ENCODE measurements at regions not wholly inside any gene's neighbourhood (a gene's known extent, or its start where the extent isn't known, plus 50 kb on each side); places are given as distances from the start of the nearest gene placed in this dataset.

- DNase-seq (ENCODE audit: low read depth in 2 of 2) = no peak
Observed at GRCh38 chr10:128802062-128802461, 665.0 kb upstream of the MGMT start.

DNA sequence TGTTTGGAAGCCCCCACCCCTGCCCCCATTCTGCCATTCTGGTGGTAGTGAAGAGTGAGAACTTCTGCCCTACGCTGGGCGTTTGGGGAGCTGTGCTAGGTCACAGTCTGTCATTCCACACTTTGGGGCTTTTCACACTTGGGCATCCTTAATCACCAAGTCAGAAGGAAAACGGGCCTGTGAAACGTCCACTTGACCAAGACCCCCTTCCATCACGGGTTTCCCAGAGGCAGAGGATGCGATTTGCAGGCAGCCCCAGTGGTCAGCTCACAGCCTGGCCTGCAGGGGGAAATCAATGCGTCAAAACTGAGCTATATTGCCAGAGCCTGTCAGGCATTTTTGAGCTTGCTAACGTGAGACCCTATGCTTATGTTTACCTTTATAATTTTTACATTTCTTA is 663.3 kb upstream of the MGMT start:
- DNase-seq (ENCODE audit: low read depth in 2 of 2) = no peak

DNA sequence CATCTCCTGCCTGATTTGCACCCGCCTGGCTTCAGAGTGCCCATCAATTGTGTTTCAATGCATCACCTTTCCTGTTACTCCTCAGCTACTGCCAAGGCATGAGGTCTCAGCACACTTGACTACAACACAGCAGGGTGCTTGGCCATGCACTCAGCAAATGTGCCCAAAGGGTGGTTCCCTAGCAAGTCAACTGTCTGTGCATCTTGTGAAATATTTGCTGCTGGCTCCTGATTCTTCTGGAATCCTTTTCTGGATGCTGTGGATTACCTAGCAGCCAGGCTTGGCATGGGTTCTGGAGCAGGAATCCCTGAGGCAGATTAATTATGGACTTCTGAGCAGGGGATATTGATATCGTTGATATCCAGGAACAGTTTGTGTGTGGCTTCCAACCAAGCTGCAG is 662.6 kb upstream of the MGMT start:
- DNase-seq (ENCODE audit: low read depth in 2 of 2) = no peak

DNA sequence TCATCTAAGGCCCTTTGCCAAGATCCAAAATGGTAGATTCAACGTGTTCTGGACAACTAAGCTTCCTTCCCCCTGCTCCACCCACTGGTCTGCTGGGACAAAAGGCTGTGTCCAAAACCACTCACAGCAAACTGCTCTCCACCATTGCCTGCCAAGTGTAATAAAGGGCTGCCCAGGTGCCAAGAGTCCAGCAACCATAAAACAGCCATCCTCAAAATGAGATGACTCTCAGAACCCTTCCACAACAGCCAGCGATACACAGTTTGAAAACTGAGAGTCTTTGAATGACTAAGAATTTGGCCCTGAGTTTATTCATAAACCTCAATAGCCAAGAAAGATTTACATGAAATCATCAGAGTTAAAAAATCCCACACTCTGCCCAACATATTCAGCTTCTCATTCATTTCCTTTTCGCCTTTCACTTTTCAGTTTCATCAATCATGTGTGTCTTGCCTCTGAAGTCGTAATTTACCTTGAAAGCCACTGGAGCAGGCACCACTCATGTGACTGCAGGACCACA is 658.1 kb upstream of the MGMT start:
- DNase-seq (ENCODE audit: low read depth in 2 of 2) = no peak

GRCh38 chr10:128811511-128811910 is 655.5 kb upstream of the MGMT start:
- no peak for DNase-seq (ENCODE audit: low read depth in 2 of 2)

DNA sequence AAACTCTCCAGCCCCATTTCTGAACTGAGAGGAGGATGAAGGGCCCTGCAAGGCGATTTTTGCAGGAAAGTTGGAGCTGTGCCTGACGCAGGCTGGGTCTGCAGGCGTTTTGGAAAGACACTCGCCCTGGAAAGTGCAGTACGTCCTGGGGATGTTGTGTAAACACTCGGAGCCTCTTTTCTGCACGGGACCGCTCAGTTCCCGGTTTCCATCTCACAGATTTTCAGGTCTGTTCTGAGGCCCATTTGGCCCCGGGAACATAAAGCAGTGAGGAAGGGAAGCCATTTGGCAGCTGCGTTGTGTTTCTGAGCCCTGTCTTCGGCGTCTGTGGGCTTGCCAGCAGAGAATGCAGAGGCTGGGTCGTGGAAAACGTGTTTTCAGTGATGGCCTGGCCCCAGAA is 655.0 kb upstream of the MGMT start:
- no peak for DNase-seq (ENCODE audit: low read depth in 2 of 2)

DNA sequence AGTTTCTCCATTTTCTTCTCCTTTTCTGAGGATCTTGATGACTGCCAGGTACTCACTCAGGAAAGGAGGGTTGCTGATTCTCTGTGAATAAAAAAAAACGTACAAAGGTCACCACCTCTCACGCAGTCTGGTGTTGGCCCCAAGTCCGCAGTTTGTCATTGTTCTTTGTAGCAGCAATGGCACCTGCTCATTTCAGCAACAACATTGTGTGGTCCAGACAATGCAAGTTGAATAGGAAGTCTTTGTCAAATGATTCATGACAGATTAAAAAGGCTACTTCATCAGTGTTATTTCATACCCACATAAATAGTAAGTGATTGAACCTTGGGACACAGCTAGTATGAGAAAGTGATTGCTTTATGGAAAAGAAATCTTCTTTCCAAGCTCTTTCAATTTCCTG is 653.5 kb upstream of the MGMT start:
- DNase-seq (ENCODE audit: low read depth in 2 of 2) = no peak

- no peak for DNase-seq (ENCODE audit: low read depth in 2 of 2)
Observed at GRCh38 chr10:128814024-128814423, 653.0 kb upstream of the MGMT start.

- no peak for DNase-seq (ENCODE audit: low read depth in 2 of 2)
Observed at GRCh38 chr10:128814782-128815181, 652.3 kb upstream of the MGMT start.

DNA sequence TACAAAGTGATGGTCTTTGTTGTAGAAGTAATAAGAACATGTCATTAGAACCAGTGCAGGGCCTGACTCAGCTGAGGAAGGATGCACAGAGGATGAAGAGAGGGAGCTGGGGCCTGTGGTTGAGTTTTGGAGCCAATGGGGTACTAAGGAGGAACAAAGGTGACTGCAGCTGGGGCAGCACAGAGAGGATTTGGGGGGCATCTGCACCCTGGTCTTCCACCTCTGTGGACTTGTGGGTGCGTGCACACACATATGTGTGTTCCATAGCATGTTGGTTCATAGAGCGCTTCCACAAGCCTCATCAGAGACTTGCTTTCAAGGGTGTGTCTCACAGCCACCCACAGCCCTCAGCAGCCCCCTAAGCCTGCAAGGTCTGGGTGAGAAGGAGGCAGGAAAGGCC is 650.3 kb upstream of the MGMT start:
- DNase-seq (ENCODE audit: low read depth in 2 of 2) = no peak

GRCh38 chr10:128817636-128818035 is 649.4 kb upstream of the MGMT start:
- no peak for DNase-seq (ENCODE audit: low read depth in 2 of 2)

GRCh38 chr10:128820663-128821062 is 646.4 kb upstream of the MGMT start:
- DNase-seq (ENCODE audit: low read depth in 2 of 2) = no peak

GRCh38 chr10:128823201-128823600 is 643.8 kb upstream of the MGMT start:
- DNase-seq (ENCODE audit: low read depth in 2 of 2) = no peak

GRCh38 chr10:128825626-128826025 is 641.4 kb upstream of the MGMT start:
- no peak for DNase-seq (ENCODE audit: low read depth in 2 of 2)

DNA sequence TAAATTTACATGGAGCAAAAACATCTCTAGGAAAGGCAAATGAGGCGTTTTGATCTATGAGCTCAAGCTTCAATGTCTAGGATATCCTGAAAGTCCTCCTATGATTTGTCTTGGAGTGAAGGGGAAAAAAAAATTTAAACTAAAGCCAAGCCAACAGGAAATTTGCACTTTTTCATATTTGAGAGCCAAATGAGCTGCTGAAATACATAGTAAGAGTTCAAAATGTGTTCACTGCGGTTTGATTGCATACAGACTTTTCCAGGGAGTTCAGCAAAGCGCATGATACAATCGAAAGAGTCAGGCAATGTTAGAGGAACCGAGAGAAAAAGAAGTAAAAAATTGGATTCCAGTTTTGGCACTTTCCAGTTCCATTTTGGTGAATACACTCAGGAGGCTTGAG is 633.4 kb upstream of the MGMT start:
- no peak for DNase-seq (ENCODE audit: low read depth in 2 of 2)

DNA sequence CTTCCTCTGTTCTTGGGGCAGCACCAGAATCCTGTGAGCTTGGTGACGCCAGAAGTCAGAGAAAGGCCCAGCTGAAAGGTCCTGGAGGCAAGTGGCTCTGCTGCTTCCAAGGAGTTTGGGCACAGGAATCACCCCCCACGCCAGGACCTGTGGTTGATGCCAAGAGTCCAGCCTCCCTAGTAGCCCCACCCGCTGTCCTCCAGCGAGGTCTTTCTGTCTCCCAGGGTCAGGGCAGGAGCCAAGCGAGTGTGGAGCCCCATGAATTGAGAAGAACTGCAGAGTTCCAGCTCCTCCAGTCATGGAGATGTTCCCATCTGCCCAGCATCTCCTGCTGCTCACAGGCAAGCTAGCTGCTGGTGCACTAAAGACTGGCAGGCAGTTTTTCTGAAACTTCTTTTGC is 631.7 kb upstream of the MGMT start:
- DNase-seq (ENCODE audit: low read depth in 2 of 2) = no peak

DNA sequence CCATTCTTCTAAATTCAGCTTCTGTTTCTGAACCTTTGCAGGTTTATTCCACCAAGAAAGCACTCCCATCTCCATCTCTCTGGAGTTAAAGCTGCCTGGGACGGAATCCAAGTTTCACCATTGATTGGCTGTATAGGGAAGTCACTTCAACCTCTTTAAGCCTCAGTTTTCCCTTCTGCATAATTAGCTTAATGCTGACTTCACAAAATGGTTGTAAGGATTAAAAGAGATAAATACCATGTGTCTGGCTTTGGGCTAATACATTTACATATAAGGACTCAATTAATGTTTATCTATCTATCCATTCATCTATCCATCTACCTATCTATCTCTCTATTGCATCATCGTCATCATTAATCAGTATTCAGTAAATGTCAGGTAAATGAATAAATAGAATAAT is 629.6 kb upstream of the MGMT start:
- DNase-seq (ENCODE audit: low read depth in 2 of 2) = no peak

DNA sequence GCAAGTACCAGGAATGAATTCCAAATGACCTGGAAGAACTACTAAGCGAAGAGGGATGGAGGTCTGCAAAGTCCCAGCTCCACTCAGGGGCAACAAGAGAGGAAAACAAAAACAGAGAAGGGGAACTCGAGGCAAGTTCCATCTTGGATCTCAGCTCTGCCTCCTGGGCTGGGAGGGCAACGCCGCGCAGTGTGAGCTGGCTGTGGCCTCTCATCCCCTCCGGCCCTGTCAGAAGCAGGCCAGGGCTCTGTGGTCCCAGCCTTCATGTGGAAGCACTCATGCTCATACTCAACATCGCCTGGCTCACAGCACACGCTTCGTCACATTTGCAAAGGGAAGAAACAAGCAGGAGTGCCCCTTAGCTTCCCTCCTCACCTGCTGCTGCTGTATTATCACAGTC is 627.9 kb upstream of the MGMT start:
- DNase-seq (ENCODE audit: low read depth in 2 of 2) = no peak

GRCh38 chr10:128839701-128840100 is 627.3 kb upstream of the MGMT start:
- DNase-seq (ENCODE audit: low read depth in 2 of 2) = no peak

DNA sequence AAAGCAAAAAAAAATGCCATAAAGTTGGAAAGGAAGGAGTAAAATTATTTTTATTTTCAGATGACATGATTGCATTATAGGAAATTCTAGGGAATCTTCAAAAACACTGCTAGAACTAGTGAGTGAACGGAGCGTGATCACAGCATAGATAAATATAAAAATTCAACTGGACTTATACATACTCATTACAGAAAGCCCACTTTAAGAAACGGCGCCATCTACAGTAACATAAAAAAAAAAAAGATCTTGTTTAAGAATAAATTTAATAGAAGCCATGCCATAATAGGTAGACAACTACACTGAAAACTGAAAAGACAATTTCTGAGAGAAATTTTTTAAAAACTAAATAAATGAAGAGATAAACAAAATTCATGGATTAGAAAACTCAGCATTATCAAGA is 623.1 kb upstream of the MGMT start:
- DNase-seq (ENCODE audit: low read depth in 2 of 2) = no peak

- DNase-seq (ENCODE audit: low read depth in 2 of 2) = no peak
Observed at GRCh38 chr10:128846927-128847326, 620.1 kb upstream of the MGMT start.

DNA sequence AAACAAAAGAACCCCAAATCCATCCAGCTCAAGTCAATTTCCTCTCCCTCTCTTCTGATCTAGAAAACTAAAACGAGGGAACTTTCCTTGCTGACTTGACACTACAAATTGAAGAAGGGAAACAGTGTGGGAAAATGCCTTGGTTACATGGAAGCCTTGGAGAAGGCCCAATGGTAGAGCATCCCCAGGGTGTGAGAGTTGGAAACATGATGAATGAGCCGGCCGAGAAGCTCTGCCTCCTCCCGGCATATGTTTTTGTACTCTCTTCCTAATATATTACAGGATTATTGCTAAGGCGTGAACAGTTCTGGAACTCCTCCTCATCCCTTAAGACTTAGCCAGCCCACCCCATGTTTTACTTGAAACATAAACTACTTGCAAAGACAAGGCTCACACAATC is 618.2 kb upstream of the MGMT start:
- DNase-seq (ENCODE audit: low read depth in 2 of 2) = no peak

DNA sequence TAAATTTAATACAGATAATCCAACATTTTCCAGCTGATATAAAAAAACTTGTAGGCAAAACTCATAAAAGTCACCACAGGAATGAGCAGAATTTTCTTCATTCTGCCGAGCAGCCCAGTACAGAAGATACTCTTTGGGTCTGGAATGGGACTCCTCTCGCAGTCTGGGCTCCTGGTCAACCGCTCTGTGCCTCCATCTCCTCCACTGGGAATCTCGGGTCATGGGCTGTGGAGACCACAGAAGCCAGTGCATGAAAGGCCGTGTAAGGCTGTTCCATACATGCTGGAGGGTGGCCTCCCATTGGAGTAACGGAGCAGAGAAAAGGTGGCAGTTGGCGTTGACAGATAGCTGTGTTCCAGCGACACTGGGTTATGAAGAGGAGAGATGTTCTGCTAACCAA is 616.4 kb upstream of the MGMT start:
- no peak for DNase-seq (ENCODE audit: low read depth in 2 of 2)

- no peak for DNase-seq (ENCODE audit: low read depth in 2 of 2)
Observed at GRCh38 chr10:128851281-128851680, 615.8 kb upstream of the MGMT start.

- DNase-seq (ENCODE audit: low read depth in 2 of 2) = no peak
Observed at GRCh38 chr10:128851726-128852125, 615.3 kb upstream of the MGMT start.

All from stimulated activated CD4-positive, alpha-beta T cell treated with anti-CD3 and anti-CD28 coated beads, Interleukin-4, amount 100 ng/mL, for 48 hours (primary cell).